H9 (cell line): ENCODE measurements at regions not wholly inside any gene's neighbourhood (a gene's known extent, or its start where the extent isn't known, plus 50 kb on each side); places are given as distances from the start of the nearest gene placed in this dataset.

Source experiments
- DNase-seq: peaks from one replicate; pipeline ENCODE4 v3.0.0-alpha.2; 2017
- H2AFZ ChIP-seq: one replicate; pipeline ENCODE4 v1.6.1; 2013; ENCODE audit warnings: mild to moderate bottlenecking, low read length, control low read depth, moderate library complexity
- H2AK5ac ChIP-seq: 2 replicates; pipeline ENCODE4 v1.6.1; 2013; ENCODE audit warnings: low read length, control low read depth, mixed read lengths; ENCODE audit not compliant: insufficient read length
- H2BK120ac ChIP-seq: one replicate; pipeline ENCODE4 v1.6.1; 2013; ENCODE audit warnings: low read depth, mild to moderate bottlenecking, low read length, control low read depth, inconsistent platforms; ENCODE audit not compliant: poor library complexity, severe bottlenecking
- H2BK12ac ChIP-seq: 2 replicates; pipeline ENCODE4 v1.6.1; 2013; ENCODE audit warnings: low read length, control low read depth, mixed read lengths, low read depth; ENCODE audit not compliant: insufficient read length
- H2BK15ac ChIP-seq: 2 replicates; pipeline ENCODE4 v1.6.1; 2013; ENCODE audit warnings: low read depth, low read length, control low read depth
- H2BK20ac ChIP-seq: one replicate; pipeline ENCODE4 v1.6.1; 2013; ENCODE audit warnings: low read depth, mild to moderate bottlenecking, low read length, control low read depth, inconsistent platforms; ENCODE audit not compliant: poor library complexity, severe bottlenecking
- H2BK5ac ChIP-seq: 2 replicates; pipeline ENCODE4 v1.6.1; 2013; ENCODE audit warnings: low read length, control low read depth, mixed read lengths; ENCODE audit not compliant: insufficient read length
- H3K14ac ChIP-seq: 2 replicates; pipeline ENCODE4 v1.6.1; 2013; ENCODE audit warnings: low read length, control low read depth; ENCODE audit not compliant: insufficient read depth
- H3K18ac ChIP-seq: 2 replicates; pipeline ENCODE4 v1.6.1; 2013; ENCODE audit warnings: low read depth, mild to moderate bottlenecking, mixed read lengths, low read length, control low read depth; ENCODE audit not compliant: insufficient read length
- H3K23ac ChIP-seq: 2 replicates; pipeline ENCODE4 v1.6.1; 2013; ENCODE audit warnings: low read length, control low read depth, mixed read lengths, low read depth; ENCODE audit not compliant: insufficient read length
- H3K23me2 ChIP-seq: 2 replicates; pipeline ENCODE4 v1.6.1; 2013; ENCODE audit warnings: low read depth, mild to moderate bottlenecking, mixed read lengths, low read length, control low read depth; ENCODE audit not compliant: insufficient read length, poor library complexity, severe bottlenecking
- H3K27ac ChIP-seq: 2 replicates; pipeline ENCODE4 v1.5.1; 2013; ENCODE audit warnings: low read length, control low read depth, mixed read lengths, low read depth; ENCODE audit not compliant: insufficient read length
- H3K27me3 ChIP-seq: 2 replicates; pipeline ENCODE4 v1.6.1; 2013; ENCODE audit warnings: low read length, control low read depth, inconsistent platforms; ENCODE audit not compliant: insufficient read depth
- H3K4ac ChIP-seq: 2 replicates; pipeline ENCODE4 v1.6.1; 2013; ENCODE audit warnings: low read depth, mild to moderate bottlenecking, control low read depth, inconsistent platforms, low read length, moderate library complexity
- H3K4me1 ChIP-seq: 2 replicates; pipeline ENCODE4 v1.6.1; 2013; ENCODE audit warnings: low read length, control low read depth, inconsistent platforms; ENCODE audit not compliant: insufficient read depth
- H3K4me2 ChIP-seq: 2 replicates; pipeline ENCODE4 v1.6.1; 2013; ENCODE audit warnings: low read length, control low read depth, mixed read lengths; ENCODE audit not compliant: insufficient read length, insufficient read depth
- H3K56ac ChIP-seq: 2 replicates; pipeline ENCODE4 v1.6.1; 2013; ENCODE audit warnings: low read depth, mild to moderate bottlenecking, mixed read lengths, low read length, control low read depth; ENCODE audit not compliant: insufficient read length
- H3K79me1 ChIP-seq: 2 replicates; pipeline ENCODE4 v1.6.1; 2013; ENCODE audit warnings: low read depth, mild to moderate bottlenecking, moderate library complexity, low read length, control low read depth, inconsistent platforms; ENCODE audit not compliant: insufficient read depth, poor library complexity, severe bottlenecking
- H3K79me2 ChIP-seq: 2 replicates; pipeline ENCODE4 v1.6.1; 2013; ENCODE audit warnings: low read length, control low read depth, inconsistent platforms; ENCODE audit not compliant: insufficient read depth
- H3K9ac ChIP-seq: 2 replicates; pipeline ENCODE4 v1.6.1; 2013; ENCODE audit warnings: low read length, control low read depth, mixed read lengths; ENCODE audit not compliant: insufficient read length; ENCODE audit errors: extremely low read depth
- H3K9me3 ChIP-seq: one replicate; pipeline ENCODE4 v1.6.1; 2013; ENCODE audit warnings: low read depth, low read length, inconsistent platforms; ENCODE audit not compliant: control insufficient read depth
- H3T11ph ChIP-seq: one replicate; pipeline ENCODE4 v1.6.1; 2013; ENCODE audit warnings: mild to moderate bottlenecking, low read length, control low read depth, inconsistent platforms
- H4K20me1 ChIP-seq: one replicate; pipeline ENCODE4 v1.6.1; 2013; ENCODE audit not compliant: control insufficient read depth, insufficient read length, insufficient read depth
- H4K5ac ChIP-seq: 2 replicates; pipeline ENCODE4 v1.6.1; 2013; ENCODE audit warnings: low read depth, mild to moderate bottlenecking, mixed read lengths, low read length, control low read depth; ENCODE audit not compliant: insufficient read length
- H4K8ac ChIP-seq: replicated peaks from 2 replicates; pipeline ENCODE4 v1.6.1; 2013; ENCODE audit warnings: low read length, control low read depth, mixed read lengths, low read depth; ENCODE audit not compliant: insufficient read length
- H4K91ac ChIP-seq: 2 replicates; pipeline ENCODE4 v1.6.1; 2013; ENCODE audit warnings: low read depth, mild to moderate bottlenecking, moderate library complexity, mixed read lengths, low read length, control low read depth; ENCODE audit not compliant: insufficient read length
- H3K27ac Mint-ChIP-seq, 3 experiments: 2 replicates in 2 of 3; 3 replicates in 1 of 3; pipeline ENCODE4 v1.8.0; 2020 to 2021; ENCODE audit warnings: mixed read lengths in 3 of 3, mild to moderate bottlenecking in 1 of 3, moderate library complexity in 1 of 3
- H3K27me3 Mint-ChIP-seq: 2 replicates; pipeline ENCODE4 v1.8.0; 2021; ENCODE audit warnings: low read depth, mild to moderate bottlenecking, moderate library complexity, mixed read lengths
- H3K36me3 Mint-ChIP-seq, 3 experiments: 2 replicates in 2 of 3; 3 replicates in 1 of 3; pipeline ENCODE4 v1.8.0; 2020 to 2021; ENCODE audit warnings: low read depth in 3 of 3, mixed read lengths in 3 of 3; ENCODE audit not compliant: insufficient read depth in 1 of 3
- H3K4me1 Mint-ChIP-seq, 2 experiments: 2 replicates each; pipeline ENCODE4 v1.8.0; 2020; ENCODE audit warnings: mixed read lengths in 2 of 2
- H3K4me3 Mint-ChIP-seq, 2 experiments: 2 replicates in 1 of 2; 3 replicates in 1 of 2; pipeline ENCODE4 v1.8.0; 2020 to 2021; ENCODE audit warnings: mild to moderate bottlenecking in 2 of 2, mixed read lengths in 2 of 2, moderate library complexity in 1 of 2
- H3K9me3 Mint-ChIP-seq, 2 experiments: 2 replicates in 1 of 2; 3 replicates in 1 of 2; pipeline ENCODE4 v1.8.0; 2020; ENCODE audit warnings: mild to moderate bottlenecking in 2 of 2, mixed read lengths in 2 of 2, moderate library complexity in 1 of 2
- WGBS: extraction: QIAGEN DNeasy Blood & Tissue Kit; methylation state at CpG from one replicate; pipeline ENCODE4 v1.1.7; 2013; ENCODE audit warnings: missing lambda C conversion rate, low lambda C conversion rate, mixed read lengths; ENCODE audit not compliant: insufficient read length; ENCODE audit errors: extremely low coverage; 5-methylcytosine and 5-hydroxymethylcytosine counted together
- TF ChIP-seq, protein P1 (sequence below): fragments of 200-600 bp; sonication (generic); conservative IDR thresholded peaks from 3 replicates; pipeline ENCODE4 v1.8.0; 2021; ENCODE audit warnings: antibody characterized with exemption, mild to moderate bottlenecking

DNA sequence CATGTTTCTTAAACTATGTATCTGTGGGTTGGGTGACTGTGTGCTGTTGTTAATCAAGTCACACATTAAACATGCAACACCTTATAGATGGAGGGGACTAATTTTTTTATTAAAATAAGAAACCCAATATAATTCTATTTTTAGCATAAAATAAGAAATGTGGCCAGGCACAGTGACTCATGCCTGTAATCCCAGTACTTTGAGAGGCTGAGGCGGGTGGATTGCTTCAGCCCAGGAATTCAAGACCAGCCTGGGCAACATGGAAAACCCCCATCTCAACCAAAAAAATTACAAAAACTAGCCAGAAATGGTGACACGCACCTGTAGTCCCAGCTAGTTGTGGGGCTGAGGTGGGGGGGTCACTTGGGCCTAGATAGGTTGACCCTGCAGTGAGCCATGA lies 1021.0 kb downstream of the EPHA3 start:
- Histone ChIP-seq H2AK5ac (no peak overlapping the region), H2BK20ac (no peak overlapping the region), H3K27me3 (no peaks in the 10 kb centered on the region), H3K9ac (no peak overlapping the region), H4K91ac (no peak overlapping the region), H3K4me1 (no peaks in the 10 kb centered on the region), H4K5ac (no peak overlapping the region), H3K4me2 (no peak overlapping the region), H3K4ac (no peak overlapping the region), H4K8ac (no peak overlapping the region), H2BK12ac (no peak overlapping the region), H3K23me2 (no peaks in the 10 kb centered on the region), H4K20me1 (no peaks in the 10 kb centered on the region), H3K79me1 (no peaks in the 10 kb centered on the region), H3K27ac (no peak overlapping the region), H2BK120ac (no peak overlapping the region), H3K14ac (no peak overlapping the region), H3T11ph (no peak overlapping the region), H3K23ac (no peak overlapping the region), H3K18ac (no peak overlapping the region), H2AFZ (no peak overlapping the region), H2BK15ac (no peak overlapping the region), H3K79me2 (no peaks in the 10 kb centered on the region), H3K9me3 (no peaks in the 10 kb centered on the region), H3K56ac (no peak overlapping the region), H2BK5ac (no peak overlapping the region)
- TF ChIP-seq, protein P1, sequence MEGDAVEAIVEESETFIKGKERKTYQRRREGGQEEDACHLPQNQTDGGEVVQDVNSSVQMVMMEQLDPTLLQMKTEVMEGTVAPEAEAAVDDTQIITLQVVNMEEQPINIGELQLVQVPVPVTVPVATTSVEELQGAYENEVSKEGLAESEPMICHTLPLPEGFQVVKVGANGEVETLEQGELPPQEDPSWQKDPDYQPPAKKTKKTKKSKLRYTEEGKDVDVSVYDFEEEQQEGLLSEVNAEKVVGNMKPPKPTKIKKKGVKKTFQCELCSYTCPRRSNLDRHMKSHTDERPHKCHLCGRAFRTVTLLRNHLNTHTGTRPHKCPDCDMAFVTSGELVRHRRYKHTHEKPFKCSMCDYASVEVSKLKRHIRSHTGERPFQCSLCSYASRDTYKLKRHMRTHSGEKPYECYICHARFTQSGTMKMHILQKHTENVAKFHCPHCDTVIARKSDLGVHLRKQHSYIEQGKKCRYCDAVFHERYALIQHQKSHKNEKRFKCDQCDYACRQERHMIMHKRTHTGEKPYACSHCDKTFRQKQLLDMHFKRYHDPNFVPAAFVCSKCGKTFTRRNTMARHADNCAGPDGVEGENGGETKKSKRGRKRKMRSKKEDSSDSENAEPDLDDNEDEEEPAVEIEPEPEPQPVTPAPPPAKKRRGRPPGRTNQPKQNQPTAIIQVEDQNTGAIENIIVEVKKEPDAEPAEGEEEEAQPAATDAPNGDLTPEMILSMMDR = no peak
- WGBS = no CpG with 5 or more reads among the region's 2 CpGs
- H3K4me1 Mint-ChIP-seq = no peaks in the 10 kb centered on the region
- H3K4me3 Mint-ChIP-seq = no peak overlapping the region
- H3K27ac Mint-ChIP-seq = no peak overlapping the region
- DNase-seq = no peak
- peaks cover 9 to 20% of the 10 kb centered on the region in 2 experiments; a peak in 4 of 5 replicates for H3K9me3 Mint-ChIP-seq
- H3K27me3 Mint-ChIP-seq = no peaks in the 10 kb centered on the region
- peaks cover 0 to 4% (median 3%) of the 10 kb centered on the region in 3 experiments; a peak in 2 of 7 replicates for H3K36me3 Mint-ChIP-seq
